Activated CD8-positive, alpha-beta memory T cell treated with anti-CD3 and anti-CD28 coated beads for 36 hours (primary cell): ENCODE measurements at regions not wholly inside any gene's neighbourhood (a gene's known extent, or its start where the extent isn't known, plus 50 kb on each side); places are given as distances from the start of the nearest gene placed in this dataset.

Experiments used
- CTCF ChIA-PET: fragments of 350-600 bp; sonication (Branson Sonifier 250); formaldehyde crosslinking; loops from one replicate; lab custom pipeline; 2021; ENCODE audit warnings: antibody characterized with exemption; lab: Charles Lee
- POLR2A ChIA-PET: fragments of 350-600 bp; sonication (Branson Sonifier 250); formaldehyde crosslinking; loops from one replicate; lab custom pipeline; 2021; ENCODE audit warnings: antibody characterized with exemption; lab: Charles Lee

GRCh38 chr7:72524037-72524436 is 111.9 kb upstream of the CALN1 start:
- ChIA-PET CTCF (no interaction called here), POLR2A (no interaction called here)

- CTCF ChIA-PET = no interaction called here
Measured at GRCh38 chr7:72504061-72504706, 92.0 kb upstream of the CALN1 start.

GRCh38 chr7:72503644-72504043 is 91.5 kb upstream of the CALN1 start:
- POLR2A ChIA-PET = no interaction called here

More at GRCh38 chr7:72504061-72504706, 92.0 kb upstream of the CALN1 start:
- POLR2A ChIA-PET = no interaction called here

GRCh38 chr7:72494807-72495206 is 82.7 kb upstream of the CALN1 start:
- CTCF ChIA-PET = interaction anchor here (1.0 kb wide), 1 partner anchor 15 kb away, joined by 3 read pairs; no protein-coding TSS in a partner anchor
- POLR2A ChIA-PET = no interaction called here

More at GRCh38 chr7:72503644-72504043, 91.5 kb upstream of the CALN1 start:
- CTCF ChIA-PET = no interaction called here

GRCh38 chr7:72493850-72494661 is 81.9 kb upstream of the CALN1 start:
- CTCF ChIA-PET = interaction anchor here (1.0 kb wide), 2 partner anchors 16 kb away, joined by 3 read pairs; no protein-coding TSS in a partner anchor
- POLR2A ChIA-PET = no interaction called here

- ChIA-PET CTCF (no interaction called here), POLR2A (no interaction called here)
Measured at GRCh38 chr7:72492461-72493065, 80.4 kb upstream of the CALN1 start.

- ChIA-PET CTCF (no interaction called here), POLR2A (no interaction called here)
Measured at GRCh38 chr7:72490301-72490700, 78.2 kb upstream of the CALN1 start.

GRCh38 chr7:72481934-72482333 is 69.8 kb upstream of the CALN1 start:
- ChIA-PET CTCF (no interaction called here), POLR2A (no interaction called here)

GRCh38 chr7:72476608-72477305 is 64.6 kb upstream of the CALN1 start:
- CTCF ChIA-PET = no interaction called here
- POLR2A ChIA-PET = no interaction called here

GRCh38 chr7:72467237-72467636 is 55.1 kb upstream of the CALN1 start:
- ChIA-PET POLR2A (no interaction called here), CTCF (no interaction called here)

GRCh38 chr7:72466797-72467196 is 54.7 kb upstream of the CALN1 start:
- ChIA-PET POLR2A (no interaction called here), CTCF (no interaction called here)

- CTCF ChIA-PET = no interaction called here
- POLR2A ChIA-PET = no interaction called here
Measured at GRCh38 chr7:72465521-72465920, 53.4 kb upstream of the CALN1 start.

- ChIA-PET CTCF (no interaction called here), POLR2A (no interaction called here)
Measured at GRCh38 chr7:72462311-72462710, 50.2 kb upstream of the CALN1 start.
